HepG2 (cell line): ENCODE measurements at regions not wholly inside any gene's neighbourhood (a gene's known extent, or its start where the extent isn't known, plus 50 kb on each side); places are given as distances from the start of the nearest gene placed in this dataset.

ENCODE experiments used
- ATAC-seq: fragments of 200-7000 bp; cut with Tn5 transposase; 3 replicates; pipeline ENCODE4 v1.9.1; 2020; ENCODE audit warnings: mild to moderate bottlenecking, moderate library complexity
- BruUV-seq: library from RNA; stranded (reverse); fragments of 400-500 nt; replicated peaks from 2 replicates; lab custom pipeline; 2021; lab: Mats Ljungman, UMichigan
- CTCF ChIA-PET: fragments of 300-600 bp; formaldehyde crosslinking; extraction: SDS; loops from one replicate; lab custom pipeline; 2021; ENCODE audit warnings: low total read pairs, inconsistent platforms, low intra/inter-chr PET ratio; lab: Yijun Ruan, JAX
- POLR2A ChIA-PET: fragments of 350-600 bp; sonication (Branson Sonifier 250); formaldehyde crosslinking; loops from one replicate; lab custom pipeline; 2020; ENCODE audit warnings: antibody characterized with exemption, inconsistent platforms; lab: Yijun Ruan, JAX
- DNase-seq: peaks from one replicate; pipeline ENCODE4 v3.0.0-alpha.2; 2015; ENCODE audit warnings: low spot score
- FAIRE-seq: peaks from 3 replicates; lab custom pipeline; 2011; peaks lifted over from hg19 to GRCh38; lab: Jason Lieb, UNC
- H2AFZ ChIP-seq: one replicate; pipeline ENCODE4 v1.6.1; 2011; ENCODE audit warnings: low read length, inconsistent platforms
- H3K27ac ChIP-seq: fragments of 300-600 bp; 3 replicates; pipeline ENCODE4 v1.8.0; 2011; ENCODE audit warnings: mixed run types, mild to moderate bottlenecking, mixed read lengths, low read length, inconsistent platforms; ENCODE audit not compliant: insufficient read depth; ENCODE audit errors: extremely low read length
- H3K27me3 ChIP-seq, 2 experiments: fragments of 200-600 bp in 1 of 2; 2 replicates in 1 of 2; 3 replicates in 1 of 2; pipeline versions ENCODE4 v1.6.0 to v1.8.0; 2011; ENCODE audit warnings: low read length in 2 of 2, mild to moderate bottlenecking in 2 of 2, moderate library complexity in 2 of 2, inconsistent platforms in 1 of 2; ENCODE audit not compliant: insufficient read depth in 2 of 2, control insufficient read depth in 1 of 2
- H3K36me3 ChIP-seq, 2 experiments: fragments of 200-600 bp in 1 of 2; replicated peaks in 1 of 2; 2 replicates in 1 of 2; 3 replicates in 1 of 2; pipeline versions ENCODE4 v1.5.1 to v1.8.0; 2011; ENCODE audit warnings: low read length in 2 of 2, inconsistent platforms in 1 of 2; ENCODE audit not compliant: insufficient read depth in 2 of 2, control insufficient read depth in 1 of 2
- H3K4me1 ChIP-seq: 2 replicates; pipeline ENCODE4 v1.5.1; 2012; ENCODE audit warnings: low read length, inconsistent platforms; ENCODE audit not compliant: insufficient read depth
- H3K4me2 ChIP-seq: 2 replicates; pipeline ENCODE4 v1.6.0; 2011; ENCODE audit warnings: low read depth, low read length, inconsistent platforms
- H3K4me3 ChIP-seq, 3 experiments: fragments of 200-600 bp in 1 of 3; sonication (generic), shearing (Covaris generic) in 1 of 3; replicated peaks in 1 of 3; 2 replicates each; pipeline ENCODE4 v1.5.1; 2011 to 2016; ENCODE audit warnings: low read length in 3 of 3, inconsistent platforms in 2 of 3, low read depth in 2 of 3, mild to moderate bottlenecking in 2 of 3, control low read depth in 1 of 3, mixed read lengths in 1 of 3; ENCODE audit not compliant: insufficient read depth in 1 of 3
- H3K79me2 ChIP-seq: one replicate; pipeline ENCODE4 v1.6.1; 2011; ENCODE audit warnings: low read length, inconsistent platforms; ENCODE audit not compliant: insufficient read depth
- H3K9ac ChIP-seq: 2 replicates; pipeline ENCODE4 v1.6.0; 2011; ENCODE audit warnings: mild to moderate bottlenecking, low read depth, low read length, inconsistent platforms; ENCODE audit not compliant: insufficient read depth
- H3K9me3 ChIP-seq: 2 replicates; pipeline ENCODE4 v1.5.1; 2012; ENCODE audit warnings: mild to moderate bottlenecking, low read length
- H4K20me1 ChIP-seq: 2 replicates; pipeline ENCODE4 v1.6.0; 2011; ENCODE audit warnings: inconsistent platforms, mild to moderate bottlenecking, low read length, moderate library complexity; ENCODE audit not compliant: insufficient read depth
- CREBL2 ChIP-seq: sonication (generic); formaldehyde crosslinking; IDR thresholded peaks from 2 replicates; pipeline ENCODE4 v1.8.1; 2023; ENCODE audit warnings: missing genetic modification reagents, mild to moderate bottlenecking, borderline replicate concordance
- SCMH1 ChIP-seq: sonication (generic); formaldehyde crosslinking; IDR thresholded peaks from 2 replicates; pipeline ENCODE4 v1.9.0; 2021; ENCODE audit warnings: missing genetic modification reagents, mild to moderate bottlenecking, borderline replicate concordance
- SMAD3 ChIP-seq: sonication (generic); formaldehyde crosslinking; IDR thresholded peaks from 2 replicates; pipeline ENCODE4 v1.4.0; 2020; ENCODE audit warnings: missing genetic modification reagents
- SMARCE1 ChIP-seq: fragments of 450-650 bp; IDR thresholded peaks from 2 replicates; pipeline ENCODE4 v1.6.1; 2017; ENCODE audit warnings: borderline replicate concordance
- THAP7 ChIP-seq: sonication (generic); formaldehyde crosslinking; IDR thresholded peaks from 2 replicates; pipeline ENCODE4 v1.8.1; 2023; ENCODE audit warnings: mild to moderate bottlenecking, missing genetic modification reagents
- WGBS: methylation state at CpG from one replicate; pipeline ENCODE4 v1.1.6; 2017; ENCODE audit warnings: low lambda C conversion rate; 5-methylcytosine and 5-hydroxymethylcytosine counted together
- in situ Hi-C: cut with HindIII; loops from 2 replicates; pipeline ENCODE4 v1.10.0; 2017; ENCODE audit warnings: low pct_unique_long_range_greater_than_20kb; ENCODE audit not compliant: extremely low pct_ligation_motif_present
- intact Hi-C: fragments of 100-400 bp; cut with micrococcal nuclease; formaldehyde crosslinking; loops from one replicate; pipeline ENCODE4 v1.10.0; 2022; ENCODE audit not compliant: unreplicated experiment
- TF ChIP-seq, protein P1 (sequence below): sonication (generic); formaldehyde crosslinking; IDR thresholded peaks from 2 replicates; pipeline ENCODE4 v1.4.0; 2020; ENCODE audit warnings: missing genetic modification reagents, borderline replicate concordance

GRCh38 chr19:30873691-30874090, 475.5 kb downstream of the TSHZ3 start:
- peaks cover 100% of the 10 kb centered on the region for H3K9me3 ChIP-seq
- ChIA-PET POLR2A (no interaction called here), CTCF (no interaction called here)
- WGBS: no CpG with 5 or more reads among the region's 1 CpG
- no peak overlapping the region for H3K4me3 ChIP-seq
- ATAC-seq (no peak), DNase-seq (no peak), FAIRE-seq (no peak)
- H4K20me1 ChIP-seq: no peaks in the 10 kb centered on the region
- intact Hi-C loops (no loop called here), in situ Hi-C loops (no loop called here)
- no peak overlapping the region for H3K27ac ChIP-seq
- no peak overlapping the region for H2AFZ ChIP-seq
- no TSS peak for BruUV-seq
- no peak overlapping the region for H3K4me2 ChIP-seq
- no peaks in the 10 kb centered on the region for H3K79me2 ChIP-seq
- TF ChIP-seq SMARCE1: no peak
- TF ChIP-seq, protein P1, sequence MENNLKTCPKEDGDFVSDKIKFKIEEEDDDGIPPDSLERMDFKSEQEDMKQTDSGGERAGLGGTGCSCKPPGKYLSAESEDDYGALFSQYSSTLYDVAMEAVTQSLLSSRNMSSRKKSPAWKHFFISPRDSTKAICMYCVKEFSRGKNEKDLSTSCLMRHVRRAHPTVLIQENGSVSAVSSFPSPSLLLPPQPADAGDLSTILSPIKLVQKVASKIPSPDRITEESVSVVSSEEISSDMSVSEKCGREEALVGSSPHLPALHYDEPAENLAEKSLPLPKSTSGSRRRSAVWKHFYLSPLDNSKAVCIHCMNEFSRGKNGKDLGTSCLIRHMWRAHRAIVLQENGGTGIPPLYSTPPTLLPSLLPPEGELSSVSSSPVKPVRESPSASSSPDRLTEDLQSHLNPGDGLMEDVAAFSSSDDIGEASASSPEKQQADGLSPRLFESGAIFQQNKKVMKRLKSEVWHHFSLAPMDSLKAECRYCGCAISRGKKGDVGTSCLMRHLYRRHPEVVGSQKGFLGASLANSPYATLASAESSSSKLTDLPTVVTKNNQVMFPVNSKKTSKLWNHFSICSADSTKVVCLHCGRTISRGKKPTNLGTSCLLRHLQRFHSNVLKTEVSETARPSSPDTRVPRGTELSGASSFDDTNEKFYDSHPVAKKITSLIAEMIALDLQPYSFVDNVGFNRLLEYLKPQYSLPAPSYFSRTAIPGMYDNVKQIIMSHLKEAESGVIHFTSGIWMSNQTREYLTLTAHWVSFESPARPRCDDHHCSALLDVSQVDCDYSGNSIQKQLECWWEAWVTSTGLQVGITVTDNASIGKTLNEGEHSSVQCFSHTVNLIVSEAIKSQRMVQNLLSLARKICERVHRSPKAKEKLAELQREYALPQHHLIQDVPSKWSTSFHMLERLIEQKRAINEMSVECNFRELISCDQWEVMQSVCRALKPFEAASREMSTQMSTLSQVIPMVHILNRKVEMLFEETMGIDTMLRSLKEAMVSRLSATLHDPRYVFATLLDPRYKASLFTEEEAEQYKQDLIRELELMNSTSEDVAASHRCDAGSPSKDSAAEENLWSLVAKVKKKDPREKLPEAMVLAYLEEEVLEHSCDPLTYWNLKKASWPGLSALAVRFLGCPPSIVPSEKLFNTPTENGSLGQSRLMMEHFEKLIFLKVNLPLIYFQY (CRISPR knock-in tag): no peak
- no peak for TF ChIP-seq THAP7 (CRISPR knock-in tag)
- TF ChIP-seq SMAD3 (CRISPR knock-in tag): no peak
- no peak for TF ChIP-seq SCMH1 (CRISPR knock-in tag)
- TF ChIP-seq CREBL2 (CRISPR knock-in tag): no peak
- no peaks in the 10 kb centered on the region for H3K4me1 ChIP-seq
- no peaks in the 10 kb centered on the region for H3K27me3 ChIP-seq
- no peaks in the 10 kb centered on the region for H3K36me3 ChIP-seq
- no peak overlapping the region for H3K9ac ChIP-seq
